ENCODE measurements at regions not wholly inside any gene's neighbourhood (a gene's known extent, or its start where the extent isn't known, plus 50 kb on each side); places are given as distances from the start of the nearest gene placed in this dataset.
A peak's percentile ranks its signal among the peaks of the same experiment; 100 is the strongest.

DNA sequence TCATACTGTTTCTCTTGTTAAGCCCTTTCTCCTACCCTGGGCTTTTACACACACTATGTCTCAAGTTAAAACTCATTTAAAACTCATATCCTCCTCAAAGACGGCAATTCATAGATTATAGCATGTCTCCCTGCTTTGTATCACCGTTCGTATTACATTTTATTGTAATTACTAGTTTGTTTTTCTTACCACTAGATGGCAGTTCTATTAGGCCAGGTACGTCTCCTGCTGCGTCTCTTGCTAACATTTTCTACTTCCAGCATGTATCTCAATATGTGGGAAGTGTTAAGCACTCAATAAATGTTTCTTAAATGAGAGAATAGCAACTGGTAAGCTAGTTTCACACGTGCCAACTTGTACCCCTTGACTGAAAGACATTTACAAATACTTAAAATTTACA is 450.3 kb upstream of the PCDH7 start:
- Histone ChIP-seq H4K20me1 (replicated peaks; ENCODE audit: insufficient read depth) (no peaks in the 10 kb centered on the region), H3K9me2 (ENCODE audit: insufficient read depth) (no peaks in the 10 kb centered on the region), H3K36me3 (ENCODE audit: insufficient read depth) (0 out of 2 replicates have a peak, but pooled peaks cover 11% of the 10 kb centered on the region), H3K27me3 (ENCODE audit: insufficient read depth) (no peaks in the 10 kb centered on the region), H3F3A (replicated peaks; ENCODE audit: low read depth) (no peaks in the 10 kb centered on the region), H3K4me3 (no peak overlapping the region), H3K79me2 (replicated peaks; ENCODE audit: insufficient read depth) (no peaks in the 10 kb centered on the region), H3K4me2 (no peak overlapping the region), H3K27ac (ENCODE audit: low read depth) (no peak overlapping the region), H3K4me1 (ENCODE audit: insufficient read depth) (no peaks in the 10 kb centered on the region), H2AFZ (peak overlapping the region; percentile 48)
- peak; percentile 44 for DNase-seq (ENCODE audit: low spot score)
- ATAC-seq: peak; percentile 45
- Mint-ChIP-seq H3K36me3 (ENCODE audit: low read depth) (peaks cover 16% of the 10 kb centered on the region; the same call in 2 of the 3 replicates), H3K4me3 (no peak overlapping the region), H3K4me1 (no peaks in the 10 kb centered on the region), H3K27ac (no peak overlapping the region), H3K9me3 (peaks cover 16% of the 10 kb centered on the region), H3K27me3 (ENCODE audit: insufficient read depth, low read depth, poor library complexity) (no peaks in the 10 kb centered on the region)
- TF ChIP-seq, protein P1, sequence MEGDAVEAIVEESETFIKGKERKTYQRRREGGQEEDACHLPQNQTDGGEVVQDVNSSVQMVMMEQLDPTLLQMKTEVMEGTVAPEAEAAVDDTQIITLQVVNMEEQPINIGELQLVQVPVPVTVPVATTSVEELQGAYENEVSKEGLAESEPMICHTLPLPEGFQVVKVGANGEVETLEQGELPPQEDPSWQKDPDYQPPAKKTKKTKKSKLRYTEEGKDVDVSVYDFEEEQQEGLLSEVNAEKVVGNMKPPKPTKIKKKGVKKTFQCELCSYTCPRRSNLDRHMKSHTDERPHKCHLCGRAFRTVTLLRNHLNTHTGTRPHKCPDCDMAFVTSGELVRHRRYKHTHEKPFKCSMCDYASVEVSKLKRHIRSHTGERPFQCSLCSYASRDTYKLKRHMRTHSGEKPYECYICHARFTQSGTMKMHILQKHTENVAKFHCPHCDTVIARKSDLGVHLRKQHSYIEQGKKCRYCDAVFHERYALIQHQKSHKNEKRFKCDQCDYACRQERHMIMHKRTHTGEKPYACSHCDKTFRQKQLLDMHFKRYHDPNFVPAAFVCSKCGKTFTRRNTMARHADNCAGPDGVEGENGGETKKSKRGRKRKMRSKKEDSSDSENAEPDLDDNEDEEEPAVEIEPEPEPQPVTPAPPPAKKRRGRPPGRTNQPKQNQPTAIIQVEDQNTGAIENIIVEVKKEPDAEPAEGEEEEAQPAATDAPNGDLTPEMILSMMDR (conservative IDR thresholded peaks at IDR 0.05; ENCODE audit: low read depth in 2 of 2): peak; percentile 62 to 71
- TF ChIP-seq EZH2 (IDR thresholded peaks at IDR 0.05; ENCODE audit: low read depth, unreplicated experiment): no peak

DNA sequence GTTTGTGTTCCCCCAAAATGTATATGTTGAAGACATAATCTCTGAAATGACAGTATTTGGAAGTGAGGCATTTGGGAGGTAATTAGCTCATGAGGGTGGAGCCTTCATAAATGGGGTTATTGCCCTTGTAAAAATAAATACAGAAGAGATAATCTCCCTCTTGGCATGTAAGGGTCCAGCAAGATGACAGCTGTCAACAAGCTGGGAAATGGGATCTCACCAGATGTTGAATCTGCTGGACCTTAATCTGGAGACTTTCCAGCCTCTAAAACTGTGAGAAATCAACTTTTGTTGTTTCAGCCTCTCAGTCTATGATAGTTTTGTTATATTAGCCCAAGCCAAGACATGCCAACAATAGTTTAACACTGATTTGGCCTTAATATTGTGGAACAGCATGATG is 438.2 kb upstream of the PCDH7 start:
- Histone ChIP-seq H3K4me2 (no peak overlapping the region), H3F3A (replicated peaks; ENCODE audit: low read depth) (0 out of 2 replicates have a peak, but pooled peaks cover 3% of the 10 kb centered on the region), H2AFZ (0 out of 2 replicates have a peak overlapping the region, but pooled peaks have one; percentile 35), H3K27me3 (ENCODE audit: insufficient read depth) (no peaks in the 10 kb centered on the region), H3K4me1 (ENCODE audit: insufficient read depth) (no peaks in the 10 kb centered on the region), H4K20me1 (replicated peaks; ENCODE audit: insufficient read depth) (no peaks in the 10 kb centered on the region), H3K79me2 (replicated peaks; ENCODE audit: insufficient read depth) (no peaks in the 10 kb centered on the region), H3K36me3 (ENCODE audit: insufficient read depth) (no peaks in the 10 kb centered on the region), H3K9me2 (ENCODE audit: insufficient read depth) (0 out of 2 replicates have a peak, but pooled peaks cover 8% of the 10 kb centered on the region), H3K27ac (ENCODE audit: low read depth) (no peak overlapping the region), H3K4me3 (no peak overlapping the region)
- H3K27ac Mint-ChIP-seq: no peak overlapping the region
- no peak for DNase-seq (ENCODE audit: low spot score)
- H3K36me3 Mint-ChIP-seq (ENCODE audit: low read depth): no peaks in the 10 kb centered on the region
- H3K4me3 Mint-ChIP-seq: no peak overlapping the region
- ATAC-seq: no peak
- no peaks in the 10 kb centered on the region for H3K9me3 Mint-ChIP-seq
- no peaks in the 10 kb centered on the region for H3K4me1 Mint-ChIP-seq
- no peaks in the 10 kb centered on the region for H3K27me3 Mint-ChIP-seq (ENCODE audit: insufficient read depth, low read depth, poor library complexity)
- TF ChIP-seq, protein P2, sequence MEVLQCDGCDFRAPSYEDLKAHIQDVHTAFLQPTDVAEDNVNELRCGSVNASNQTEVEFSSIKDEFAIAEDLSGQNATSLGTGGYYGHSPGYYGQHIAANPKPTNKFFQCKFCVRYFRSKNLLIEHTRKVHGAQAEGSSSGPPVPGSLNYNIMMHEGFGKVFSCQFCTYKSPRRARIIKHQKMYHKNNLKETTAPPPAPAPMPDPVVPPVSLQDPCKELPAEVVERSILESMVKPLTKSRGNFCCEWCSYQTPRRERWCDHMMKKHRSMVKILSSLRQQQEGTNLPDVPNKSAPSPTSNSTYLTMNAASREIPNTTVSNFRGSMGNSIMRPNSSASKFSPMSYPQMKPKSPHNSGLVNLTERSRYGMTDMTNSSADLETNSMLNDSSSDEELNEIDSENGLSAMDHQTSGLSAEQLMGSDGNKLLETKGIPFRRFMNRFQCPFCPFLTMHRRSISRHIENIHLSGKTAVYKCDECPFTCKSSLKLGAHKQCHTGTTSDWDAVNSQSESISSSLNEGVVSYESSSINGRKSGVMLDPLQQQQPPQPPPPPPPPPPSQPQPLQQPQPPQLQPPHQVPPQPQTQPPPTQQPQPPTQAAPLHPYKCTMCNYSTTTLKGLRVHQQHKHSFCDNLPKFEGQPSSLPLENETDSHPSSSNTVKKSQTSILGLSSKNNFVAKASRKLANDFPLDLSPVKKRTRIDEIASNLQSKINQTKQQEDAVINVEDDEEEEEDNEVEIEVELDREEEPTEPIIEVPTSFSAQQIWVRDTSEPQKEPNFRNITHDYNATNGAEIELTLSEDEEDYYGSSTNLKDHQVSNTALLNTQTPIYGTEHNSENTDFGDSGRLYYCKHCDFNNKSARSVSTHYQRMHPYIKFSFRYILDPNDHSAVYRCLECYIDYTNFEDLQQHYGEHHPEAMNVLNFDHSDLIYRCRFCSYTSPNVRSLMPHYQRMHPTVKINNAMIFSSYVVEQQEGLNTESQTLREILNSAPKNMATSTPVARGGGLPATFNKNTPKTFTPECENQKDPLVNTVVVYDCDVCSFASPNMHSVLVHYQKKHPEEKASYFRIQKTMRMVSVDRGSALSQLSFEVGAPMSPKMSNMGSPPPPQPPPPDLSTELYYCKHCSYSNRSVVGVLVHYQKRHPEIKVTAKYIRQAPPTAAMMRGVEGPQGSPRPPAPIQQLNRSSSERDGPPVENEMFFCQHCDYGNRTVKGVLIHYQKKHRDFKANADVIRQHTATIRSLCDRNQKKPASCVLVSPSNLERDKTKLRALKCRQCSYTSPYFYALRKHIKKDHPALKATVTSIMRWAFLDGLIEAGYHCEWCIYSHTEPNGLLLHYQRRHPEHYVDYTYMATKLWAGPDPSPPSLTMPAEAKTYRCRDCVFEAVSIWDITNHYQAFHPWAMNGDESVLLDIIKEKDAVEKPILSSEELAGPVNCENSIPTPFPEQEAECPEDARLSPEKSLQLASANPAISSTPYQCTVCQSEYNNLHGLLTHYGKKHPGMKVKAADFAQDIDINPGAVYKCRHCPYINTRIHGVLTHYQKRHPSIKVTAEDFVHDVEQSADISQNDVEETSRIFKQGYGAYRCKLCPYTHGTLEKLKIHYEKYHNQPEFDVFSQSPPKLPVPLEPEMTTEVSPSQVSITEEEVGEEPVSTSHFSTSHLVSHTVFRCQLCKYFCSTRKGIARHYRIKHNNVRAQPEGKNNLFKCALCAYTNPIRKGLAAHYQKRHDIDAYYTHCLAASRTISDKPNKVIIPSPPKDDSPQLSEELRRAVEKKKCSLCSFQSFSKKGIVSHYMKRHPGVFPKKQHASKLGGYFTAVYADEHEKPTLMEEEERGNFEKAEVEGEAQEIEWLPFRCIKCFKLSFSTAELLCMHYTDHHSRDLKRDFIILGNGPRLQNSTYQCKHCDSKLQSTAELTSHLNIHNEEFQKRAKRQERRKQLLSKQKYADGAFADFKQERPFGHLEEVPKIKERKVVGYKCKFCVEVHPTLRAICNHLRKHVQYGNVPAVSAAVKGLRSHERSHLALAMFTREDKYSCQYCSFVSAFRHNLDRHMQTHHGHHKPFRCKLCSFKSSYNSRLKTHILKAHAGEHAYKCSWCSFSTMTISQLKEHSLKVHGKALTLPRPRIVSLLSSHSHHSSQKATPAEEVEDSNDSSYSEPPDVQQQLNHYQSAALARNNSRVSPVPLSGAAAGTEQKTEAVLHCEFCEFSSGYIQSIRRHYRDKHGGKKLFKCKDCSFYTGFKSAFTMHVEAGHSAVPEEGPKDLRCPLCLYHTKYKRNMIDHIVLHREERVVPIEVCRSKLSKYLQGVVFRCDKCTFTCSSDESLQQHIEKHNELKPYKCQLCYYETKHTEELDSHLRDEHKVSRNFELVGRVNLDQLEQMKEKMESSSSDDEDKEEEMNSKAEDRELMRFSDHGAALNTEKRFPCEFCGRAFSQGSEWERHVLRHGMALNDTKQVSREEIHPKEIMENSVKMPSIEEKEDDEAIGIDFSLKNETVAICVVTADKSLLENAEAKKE (CRISPR knock-in tag; IDR thresholded peaks at IDR 0.05): no peak
- TF ChIP-seq POLR2AphosphoS5 (IDR thresholded peaks at IDR 0.05; ENCODE audit: low read depth) (no peak), NANOG (IDR thresholded peaks at IDR 0.05; ENCODE audit: borderline replicate concordance) (no peak), CREB1 (CRISPR knock-in tag; IDR thresholded peaks at IDR 0.05; ENCODE audit: low read depth) (no peak), EZH2phosphoT487 (IDR thresholded peaks at IDR 0.05; ENCODE audit: unreplicated experiment) (no peak), ZNF114 (CRISPR knock-in tag; IDR thresholded peaks at IDR 0.05) (no peak), STAT1 (IDR thresholded peaks at IDR 0.05; ENCODE audit: unreplicated experiment) (no peak), EZH2 (IDR thresholded peaks at IDR 0.05; ENCODE audit: low read depth, unreplicated experiment) (no peak), ZNF331 (CRISPR knock-in tag; IDR thresholded peaks at IDR 0.05; ENCODE audit: low read depth) (no peak)
- TF ChIP-seq, protein P3, sequence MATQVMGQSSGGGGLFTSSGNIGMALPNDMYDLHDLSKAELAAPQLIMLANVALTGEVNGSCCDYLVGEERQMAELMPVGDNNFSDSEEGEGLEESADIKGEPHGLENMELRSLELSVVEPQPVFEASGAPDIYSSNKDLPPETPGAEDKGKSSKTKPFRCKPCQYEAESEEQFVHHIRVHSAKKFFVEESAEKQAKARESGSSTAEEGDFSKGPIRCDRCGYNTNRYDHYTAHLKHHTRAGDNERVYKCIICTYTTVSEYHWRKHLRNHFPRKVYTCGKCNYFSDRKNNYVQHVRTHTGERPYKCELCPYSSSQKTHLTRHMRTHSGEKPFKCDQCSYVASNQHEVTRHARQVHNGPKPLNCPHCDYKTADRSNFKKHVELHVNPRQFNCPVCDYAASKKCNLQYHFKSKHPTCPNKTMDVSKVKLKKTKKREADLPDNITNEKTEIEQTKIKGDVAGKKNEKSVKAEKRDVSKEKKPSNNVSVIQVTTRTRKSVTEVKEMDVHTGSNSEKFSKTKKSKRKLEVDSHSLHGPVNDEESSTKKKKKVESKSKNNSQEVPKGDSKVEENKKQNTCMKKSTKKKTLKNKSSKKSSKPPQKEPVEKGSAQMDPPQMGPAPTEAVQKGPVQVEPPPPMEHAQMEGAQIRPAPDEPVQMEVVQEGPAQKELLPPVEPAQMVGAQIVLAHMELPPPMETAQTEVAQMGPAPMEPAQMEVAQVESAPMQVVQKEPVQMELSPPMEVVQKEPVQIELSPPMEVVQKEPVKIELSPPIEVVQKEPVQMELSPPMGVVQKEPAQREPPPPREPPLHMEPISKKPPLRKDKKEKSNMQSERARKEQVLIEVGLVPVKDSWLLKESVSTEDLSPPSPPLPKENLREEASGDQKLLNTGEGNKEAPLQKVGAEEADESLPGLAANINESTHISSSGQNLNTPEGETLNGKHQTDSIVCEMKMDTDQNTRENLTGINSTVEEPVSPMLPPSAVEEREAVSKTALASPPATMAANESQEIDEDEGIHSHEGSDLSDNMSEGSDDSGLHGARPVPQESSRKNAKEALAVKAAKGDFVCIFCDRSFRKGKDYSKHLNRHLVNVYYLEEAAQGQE (IDR thresholded peaks at IDR 0.05; ENCODE audit: unreplicated experiment): no peak
